ENCODE measurements at regions not wholly inside any gene's neighbourhood (a gene's known extent, or its start where the extent isn't known, plus 50 kb on each side); places are given as distances from the start of the nearest gene placed in this dataset.

DNA sequence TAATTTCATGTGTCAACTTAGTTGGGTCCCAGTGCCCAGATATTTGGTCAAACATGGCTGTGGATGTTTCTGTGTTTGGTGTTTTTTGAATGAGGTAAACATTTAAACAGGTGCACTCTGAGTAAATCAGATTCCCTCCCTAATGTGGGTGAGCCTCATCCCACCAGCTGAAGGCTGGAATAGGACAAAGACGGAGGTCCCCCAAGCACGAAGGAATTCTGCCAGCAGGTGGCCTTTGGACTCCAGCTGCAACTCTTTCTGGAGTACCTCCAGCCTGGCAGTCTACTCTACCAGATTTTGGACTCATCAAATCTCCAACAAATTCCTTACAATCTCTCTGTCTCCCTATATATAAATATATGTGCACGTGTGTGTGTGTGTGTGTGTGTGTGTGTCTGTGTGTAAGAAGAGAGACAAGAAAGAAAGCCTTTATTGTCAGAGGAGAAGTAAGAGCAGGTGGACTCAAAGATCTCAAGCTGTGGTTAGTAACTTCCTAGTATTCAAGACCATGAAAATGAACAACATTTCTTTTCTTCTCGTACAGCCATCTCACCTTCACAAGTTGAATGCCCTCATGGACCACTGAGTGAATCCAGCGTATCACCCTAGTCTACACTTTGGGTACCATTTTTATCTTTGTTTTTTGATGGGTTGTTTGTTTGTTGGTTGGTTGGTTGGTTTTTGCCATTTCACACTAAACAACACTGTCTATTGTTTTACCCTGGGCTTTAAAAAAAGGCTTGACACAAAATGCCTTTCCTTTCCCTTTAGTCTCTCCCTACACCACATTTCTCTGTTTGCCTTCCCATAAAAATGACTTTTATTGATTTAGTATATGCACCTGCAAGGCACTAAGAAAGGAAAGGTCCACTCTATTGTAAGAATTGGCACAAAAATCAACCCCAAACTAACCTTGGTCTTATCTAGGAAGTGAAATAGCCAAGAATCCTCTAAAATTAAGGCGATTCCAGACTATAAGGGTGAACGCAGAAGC, 118.7 kb downstream of the TENT4A start:
- DNase-seq (ENCODE audit: low spot score): no peak

DNA sequence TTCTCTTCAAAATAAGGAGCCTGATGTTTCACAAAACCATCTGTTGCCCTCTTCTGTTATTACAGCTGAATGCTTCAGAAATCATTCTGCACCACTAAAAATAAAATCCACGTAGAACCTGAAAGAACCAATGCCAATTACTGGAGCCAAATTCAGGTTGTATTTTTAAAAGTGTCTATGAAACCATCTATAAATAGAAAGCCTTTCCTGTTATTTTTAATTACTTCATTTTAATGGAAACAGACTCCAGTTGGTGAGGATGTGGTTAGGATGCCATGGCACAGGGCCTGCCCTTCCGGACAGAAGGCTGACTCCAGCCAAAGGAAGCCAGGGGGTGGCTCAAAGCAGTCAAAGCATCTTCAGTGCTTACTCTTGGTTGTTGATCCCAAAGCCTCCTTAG, 119.8 kb downstream of the TENT4A start:
- DNase-seq (ENCODE audit: low spot score): peak; percentile 78

DNA sequence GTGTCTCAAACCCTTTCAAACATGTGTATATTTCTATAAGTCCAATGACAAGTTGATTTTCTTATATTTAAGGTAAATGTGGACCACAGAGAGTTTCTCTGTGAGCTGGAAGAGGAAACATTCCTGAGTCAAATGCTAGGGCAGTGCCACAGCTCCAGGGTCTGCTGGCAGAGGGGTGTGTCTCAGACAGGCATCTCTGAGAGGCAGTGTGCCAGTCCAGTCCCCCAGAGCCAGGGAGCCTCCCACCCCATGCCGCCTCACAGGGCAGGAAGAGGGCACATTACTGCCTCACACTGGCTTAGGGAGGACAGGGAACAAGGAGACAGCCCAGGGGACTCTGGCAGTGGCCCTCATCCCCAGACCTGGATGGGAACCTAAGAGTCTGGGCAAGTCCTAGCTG, 120.2 kb downstream of the TENT4A start:
- DNase-seq (ENCODE audit: low spot score): no peak

DNA sequence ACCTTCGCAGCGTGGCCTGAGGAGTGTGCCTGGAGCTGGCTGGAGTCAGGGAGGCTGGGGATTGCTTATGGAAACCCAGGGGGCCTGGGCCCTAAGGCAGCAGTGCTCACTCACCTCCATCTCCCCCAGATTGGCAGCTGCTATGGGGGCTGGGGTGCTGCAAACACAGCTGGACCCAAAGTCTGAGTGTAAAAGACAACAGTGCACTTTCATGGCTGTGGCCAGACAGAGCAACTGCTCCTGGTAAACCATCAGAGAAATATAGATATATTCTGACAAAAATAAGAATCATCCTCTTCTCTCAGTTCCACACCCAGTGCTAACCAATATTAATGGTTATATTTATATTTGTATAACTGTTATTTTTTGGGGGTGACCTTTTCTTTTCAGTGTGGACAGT, 123.9 kb downstream of the TENT4A start:
- no peak for DNase-seq (ENCODE audit: low spot score)

DNA sequence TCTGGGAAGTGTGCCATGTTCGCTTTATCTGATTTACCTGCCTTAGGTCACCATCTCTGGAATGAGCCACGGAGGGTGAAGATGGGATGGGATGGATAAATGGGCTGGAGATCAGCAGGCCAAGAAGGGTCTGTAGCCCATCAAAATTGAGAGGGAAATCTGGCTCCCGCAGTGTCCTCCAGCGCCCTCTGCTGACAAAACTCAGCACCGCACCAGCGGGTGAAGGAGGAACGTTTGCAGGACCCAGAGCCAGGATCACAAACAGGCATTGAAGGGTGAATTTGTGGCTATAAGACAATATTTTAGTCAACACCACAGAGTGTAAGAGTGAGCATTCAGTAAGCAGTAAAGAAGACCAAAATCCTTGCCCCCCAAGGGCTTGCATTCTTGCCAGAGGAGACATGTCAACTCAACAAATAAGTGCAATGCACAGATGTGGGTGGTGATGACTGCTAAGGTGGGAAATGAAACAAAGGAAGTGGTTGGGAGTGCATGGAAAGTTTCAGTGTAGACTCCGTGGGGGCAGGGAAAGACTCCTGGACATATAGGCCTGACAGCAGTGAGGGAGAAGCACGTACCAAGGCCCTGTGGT, 124.4 kb downstream of the TENT4A start:
- DNase-seq (ENCODE audit: low spot score): no peak

DNA sequence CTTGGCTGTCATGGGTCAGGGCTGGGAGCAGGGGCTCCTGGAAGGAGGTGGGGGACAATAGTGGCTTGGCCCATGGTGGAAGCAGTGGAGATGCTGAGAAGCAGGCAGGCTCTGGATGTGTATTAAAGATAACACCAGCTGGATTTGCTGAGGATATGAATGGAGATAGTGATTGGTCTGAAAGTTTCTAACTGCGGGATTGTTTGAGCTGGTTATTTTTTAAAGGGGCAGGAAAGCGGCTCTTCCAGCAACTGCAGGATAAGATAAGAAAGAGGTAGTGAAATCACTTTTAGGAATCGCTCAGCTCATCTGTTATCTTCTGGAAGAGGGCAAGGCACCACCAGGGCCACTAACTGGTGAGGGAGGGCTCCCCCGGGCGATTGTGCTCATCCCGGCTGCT, 125.5 kb downstream of the TENT4A start:
- no peak for DNase-seq (ENCODE audit: low spot score)

DNA sequence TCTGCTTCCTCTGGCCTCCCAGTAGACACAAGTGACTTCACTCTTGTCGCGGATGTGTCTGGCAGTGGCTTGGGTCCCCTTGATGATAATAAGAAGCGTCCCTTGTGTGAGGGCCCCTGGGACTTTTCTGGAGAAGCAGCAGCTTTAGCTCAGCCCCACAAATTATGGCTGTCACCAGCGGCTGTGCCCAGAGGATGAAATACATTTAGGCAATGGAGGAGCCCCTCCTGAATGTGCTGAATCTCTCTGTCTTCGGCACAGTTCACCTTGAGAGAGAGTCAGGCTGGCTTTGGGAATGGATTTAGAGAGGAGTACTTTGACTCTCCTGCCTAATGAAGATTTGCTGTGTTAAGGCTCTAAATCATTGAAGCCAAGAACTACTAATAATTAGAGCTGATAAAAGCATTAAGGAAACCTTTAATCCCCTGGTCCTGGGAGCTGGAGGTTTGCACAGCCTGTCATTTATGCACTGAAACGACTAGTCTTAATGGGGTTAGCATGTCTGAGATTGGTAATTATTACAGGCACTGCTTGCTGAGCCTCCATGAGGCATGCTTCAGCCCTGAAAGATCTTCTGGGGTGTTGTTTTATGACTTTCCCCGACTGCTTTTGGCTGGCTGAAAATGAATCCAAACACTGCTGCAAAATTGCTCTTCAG, 127.0 kb downstream of the TENT4A start:
- no peak for DNase-seq (ENCODE audit: low spot score)

DNA sequence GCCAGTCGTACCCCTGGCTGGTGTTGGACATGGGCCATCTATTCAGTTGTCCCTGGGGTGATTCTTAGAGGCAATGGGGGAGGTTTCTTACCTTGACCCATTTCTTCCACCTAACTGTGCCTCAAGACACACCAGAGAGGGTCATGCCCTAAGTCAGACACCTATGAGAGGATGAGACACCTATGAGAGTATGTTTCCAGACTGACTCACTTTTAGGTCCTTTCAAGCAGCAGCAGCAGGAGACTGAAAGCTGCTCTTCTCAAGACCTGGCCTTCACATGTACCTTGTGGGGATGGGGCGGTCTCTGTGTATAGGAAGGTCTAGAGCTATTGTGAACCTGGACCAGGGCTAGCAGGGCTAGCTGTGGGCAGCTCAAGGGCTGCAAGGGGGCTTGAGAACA, 130.1 kb downstream of the TENT4A start:
- DNase-seq (ENCODE audit: low spot score): no peak

DNA sequence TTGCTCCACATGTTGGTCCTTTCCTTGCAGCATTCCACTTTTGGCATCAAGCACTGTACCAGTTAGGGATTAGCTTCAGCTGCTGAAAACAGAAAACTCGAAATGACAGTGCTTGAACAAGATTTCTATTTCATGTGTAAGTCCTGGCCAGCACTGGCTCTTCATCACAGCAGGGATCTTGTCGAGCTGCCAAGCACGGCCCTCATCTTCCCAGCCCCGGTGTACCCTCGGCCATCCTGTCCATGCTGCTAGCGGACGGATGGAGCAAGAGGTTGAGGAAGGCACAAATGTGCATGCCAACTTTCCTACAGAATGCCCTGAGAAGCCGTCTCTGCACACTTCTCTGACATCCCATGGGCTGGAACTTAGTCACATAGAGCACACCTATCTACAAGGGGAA, 130.6 kb downstream of the TENT4A start:
- peak; percentile 39 for DNase-seq (ENCODE audit: low spot score)

DNA sequence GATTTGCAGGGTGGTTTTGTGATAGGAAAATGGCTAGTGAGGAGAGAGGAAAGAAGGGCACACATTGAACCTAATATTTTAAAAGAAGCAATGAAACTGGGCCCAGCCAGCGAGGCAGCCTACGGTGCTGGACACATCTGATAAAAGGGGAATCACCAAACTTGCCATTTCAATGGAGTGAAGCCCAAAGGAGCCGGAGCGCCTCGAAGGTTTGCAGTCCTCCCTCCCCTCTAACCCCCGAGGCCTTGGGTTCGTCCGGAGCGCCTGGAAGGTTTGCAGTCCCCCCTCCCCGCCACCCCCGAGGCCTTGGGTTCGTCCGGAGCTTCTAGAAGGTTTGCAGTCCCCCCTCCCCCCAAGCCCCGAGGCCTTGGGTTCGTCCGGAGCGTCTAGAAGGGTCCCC, 132.6 kb downstream of the TENT4A start:
- DNase-seq (ENCODE audit: low spot score): no peak

DNA sequence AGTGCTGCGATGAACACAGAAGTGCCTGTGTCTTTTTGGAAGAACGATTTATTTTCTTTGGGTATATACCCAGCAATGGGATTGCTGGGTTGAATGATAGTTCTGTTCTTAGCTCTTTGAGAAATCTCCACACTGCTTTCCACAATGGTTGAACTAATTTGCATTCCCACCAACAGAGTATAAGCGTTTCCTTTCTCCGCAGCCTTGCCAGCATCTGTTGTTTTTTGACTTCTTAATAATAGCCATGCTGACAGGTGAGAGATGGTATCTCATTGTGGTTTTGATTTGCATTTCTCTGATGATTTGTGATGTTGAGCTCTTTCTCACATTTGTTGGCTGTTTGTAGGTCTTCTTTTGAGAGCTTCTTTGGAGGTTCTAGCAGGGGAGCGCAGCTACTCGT, 134.6 kb downstream of the TENT4A start:
- DNase-seq (ENCODE audit: low spot score): no peak

DNA sequence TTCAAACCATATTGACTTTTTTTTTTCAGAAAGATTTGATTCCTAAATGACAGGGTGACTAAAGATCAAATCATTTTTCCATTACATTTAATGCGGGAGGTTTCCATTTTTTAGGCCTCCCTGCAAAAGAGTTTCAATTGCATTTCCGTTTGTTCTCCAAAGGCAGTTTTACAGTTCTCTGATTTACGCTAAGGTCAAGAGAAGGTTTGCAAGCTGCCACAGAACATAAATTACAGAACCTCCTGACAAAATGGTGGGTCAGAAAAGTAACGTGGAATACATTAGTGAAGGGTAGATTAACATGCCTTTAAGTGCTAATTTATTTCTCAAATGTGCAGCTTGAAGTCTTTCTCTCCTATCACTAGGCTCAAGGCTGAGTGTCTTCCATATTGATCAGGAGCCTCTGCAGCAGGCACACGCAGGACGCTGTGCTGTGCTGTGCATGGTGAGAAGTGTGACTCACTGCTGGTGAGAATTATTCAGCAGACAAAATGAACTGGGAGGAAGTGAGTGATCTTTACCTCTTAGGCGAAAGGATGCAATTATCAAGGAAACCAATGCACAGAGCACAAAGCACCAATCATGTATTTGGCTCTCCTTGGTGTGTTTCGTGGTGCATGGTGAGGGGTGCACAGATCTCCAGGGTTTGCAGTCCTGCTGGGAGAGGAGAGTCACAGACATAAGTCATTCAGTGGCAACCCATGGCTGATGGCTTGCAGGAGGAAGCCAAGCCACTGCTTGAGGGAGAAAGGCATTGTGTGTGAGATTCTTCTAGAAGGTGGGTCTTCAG, 136.3 kb downstream of the TENT4A start:
- DNase-seq (ENCODE audit: low spot score): no peak

DNA sequence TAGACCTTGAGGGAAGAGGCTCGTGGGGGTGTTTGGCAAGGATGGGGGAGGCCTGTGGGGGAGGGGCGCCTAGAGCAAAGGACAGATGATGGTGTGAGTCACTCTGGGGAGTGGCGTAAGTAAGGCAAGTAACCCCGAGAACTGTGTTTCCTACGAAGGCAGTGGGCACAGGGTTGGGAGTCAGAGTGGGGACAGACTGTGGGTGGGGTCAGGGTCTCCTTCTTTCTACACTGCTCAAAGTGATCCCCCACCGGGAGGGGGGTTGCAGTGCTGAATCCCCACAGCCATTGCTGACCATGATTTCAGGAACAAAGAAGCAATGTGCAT, 136.8 kb downstream of the TENT4A start:
- no peak for DNase-seq (ENCODE audit: low spot score)

DNA sequence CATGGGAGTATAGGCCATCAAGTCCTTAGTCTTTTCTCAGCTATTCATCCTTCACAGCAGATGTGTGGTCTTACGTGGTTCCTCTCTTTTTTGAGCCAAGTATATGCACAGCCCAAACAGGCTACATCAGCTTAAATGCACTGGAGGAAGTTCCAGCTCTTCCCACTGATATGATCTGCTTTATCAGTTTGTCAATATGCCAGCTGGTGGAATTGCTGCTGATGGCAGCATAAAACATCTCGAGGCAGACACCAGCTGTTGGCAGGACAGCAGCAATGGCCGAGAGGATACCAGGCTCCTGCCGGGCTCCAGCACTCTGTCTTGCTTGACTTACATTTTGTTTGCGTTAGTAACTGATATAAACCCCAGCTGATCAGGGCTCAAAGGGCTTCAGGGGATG, 143.4 kb downstream of the TENT4A start:
- DNase-seq (ENCODE audit: low spot score): no peak

DNA sequence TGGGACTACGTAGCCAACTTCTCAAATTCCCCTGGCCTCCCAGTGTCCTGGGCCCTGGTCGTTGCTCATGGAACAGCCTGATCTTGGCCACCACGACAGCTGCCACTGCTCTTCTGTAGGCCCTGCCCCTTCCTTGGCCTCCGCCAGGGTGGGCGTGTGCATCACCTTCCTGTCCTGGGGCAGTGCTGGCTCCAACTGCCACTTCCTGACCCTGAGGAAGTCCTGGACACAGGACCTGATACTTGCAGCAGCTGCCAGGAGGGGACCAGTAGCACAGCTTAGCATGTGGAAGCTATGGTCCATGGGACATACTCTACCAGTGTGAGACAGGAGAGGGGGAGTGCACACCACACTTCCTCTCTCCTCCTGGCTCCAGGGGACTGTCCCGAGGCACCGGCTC, 145.2 kb downstream of the TENT4A start:
- no peak for DNase-seq (ENCODE audit: low spot score)

DNA sequence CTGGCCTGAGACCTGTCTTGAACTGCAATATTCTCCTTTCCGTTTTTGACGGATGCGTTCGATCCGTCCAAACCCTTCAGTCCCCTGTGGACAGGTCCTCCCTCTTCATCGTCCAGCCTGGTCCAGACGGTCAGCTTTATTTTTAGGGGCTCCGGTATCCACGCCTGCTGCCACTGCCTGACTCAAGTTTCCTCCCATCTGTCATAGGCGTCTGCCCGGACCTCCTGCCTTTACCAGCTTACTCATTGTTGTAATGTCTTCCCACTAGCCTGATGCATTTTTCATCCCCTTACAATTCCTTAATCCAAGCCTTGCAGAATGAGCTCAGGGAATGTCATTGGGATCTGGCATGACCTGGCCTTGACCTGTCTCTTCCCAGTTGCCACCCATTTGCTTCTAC, 145.8 kb downstream of the TENT4A start:
- peak; percentile 85 for DNase-seq (ENCODE audit: low spot score)

DNA sequence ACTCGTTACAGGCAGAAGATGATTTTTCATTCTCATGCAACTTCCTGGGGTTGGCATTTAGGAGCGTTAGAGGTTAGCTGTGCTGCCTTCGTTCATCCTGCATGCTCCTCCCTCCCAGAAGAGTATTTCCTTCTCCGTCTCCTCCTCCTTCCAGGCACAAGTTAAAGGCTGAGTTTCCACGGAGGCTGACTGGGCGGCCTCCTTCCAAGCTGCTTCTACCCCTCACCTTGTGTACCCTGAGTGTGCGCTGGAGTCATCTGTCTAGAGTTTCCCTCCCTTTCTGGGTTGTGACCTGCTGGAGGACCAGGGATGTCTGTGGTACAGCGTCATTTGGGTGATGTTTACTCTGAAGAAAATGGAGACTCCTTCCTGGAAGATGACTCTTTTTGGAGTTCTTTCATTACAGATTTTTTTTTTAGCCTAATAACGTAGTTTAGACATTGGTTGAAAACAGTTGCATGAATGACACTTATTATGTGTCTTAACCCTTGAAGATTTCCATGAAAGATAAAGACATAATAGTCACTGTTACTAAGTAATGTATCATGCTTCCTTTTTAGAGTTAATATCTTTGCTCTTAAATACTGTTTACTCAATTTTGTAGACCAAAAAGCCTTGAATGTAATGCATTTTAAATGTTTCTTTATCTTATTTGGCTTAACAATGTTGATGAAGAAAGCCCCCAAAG, 146.9 kb downstream of the TENT4A start:
- DNase-seq (ENCODE audit: low spot score): no peak

DNA sequence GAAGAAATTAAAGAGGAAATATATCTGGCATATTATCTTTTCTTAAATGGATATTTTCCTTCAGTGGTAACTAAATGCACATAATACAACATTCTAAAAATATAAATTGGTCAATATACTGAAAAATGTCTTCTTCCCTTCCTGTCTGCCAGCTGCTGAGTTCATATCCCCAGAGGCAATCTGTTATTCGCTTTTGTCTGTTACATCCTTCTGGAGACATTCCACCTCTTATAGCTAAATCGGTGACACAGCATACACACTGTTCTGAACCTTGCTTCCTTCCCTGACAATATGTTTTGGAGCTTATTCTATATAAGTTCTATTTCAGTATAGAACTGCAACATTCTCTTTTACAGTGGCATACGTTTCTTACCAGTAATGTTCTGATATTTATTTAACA, 147.8 kb downstream of the TENT4A start:
- no peak for DNase-seq (ENCODE audit: low spot score)

DNA sequence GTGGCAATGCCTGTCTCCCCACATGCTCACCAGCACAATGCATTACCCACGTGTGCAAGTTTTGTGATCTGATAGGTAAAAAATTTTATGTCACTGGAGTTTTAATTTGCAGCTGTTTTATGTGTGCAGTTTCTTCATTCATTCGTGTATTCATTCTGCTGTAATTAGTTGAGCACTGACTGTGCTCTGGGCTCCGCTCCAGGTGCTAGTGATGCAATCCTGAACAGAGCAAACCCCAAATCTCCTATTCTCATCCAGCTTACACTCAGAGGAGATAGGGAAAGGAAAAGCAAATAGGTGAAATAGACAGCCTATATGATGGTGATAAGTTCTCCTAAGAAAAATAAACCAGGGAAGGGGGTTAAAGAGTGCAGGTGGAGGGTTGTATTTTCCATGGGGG, 148.4 kb downstream of the TENT4A start:
- DNase-seq (ENCODE audit: low spot score): no peak

DNA sequence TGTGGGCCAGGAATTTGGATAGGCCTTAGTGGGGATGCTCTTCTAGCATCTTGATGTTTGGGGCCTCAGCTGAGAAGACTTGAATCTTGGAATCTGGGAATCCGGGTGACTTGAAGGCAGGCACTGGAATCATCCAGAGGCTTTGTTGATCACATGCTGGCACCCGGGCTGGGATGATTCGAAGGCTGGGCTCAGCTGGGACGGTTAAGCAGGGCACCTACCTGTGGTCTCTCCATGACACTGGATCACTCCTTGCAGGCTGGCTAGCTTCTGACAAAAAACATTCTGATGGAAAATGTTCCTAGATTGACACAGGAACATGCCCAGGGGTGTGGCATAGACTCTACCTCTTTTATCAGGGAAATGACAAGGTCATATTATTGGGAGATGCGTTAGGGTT, 149.1 kb downstream of the TENT4A start:
- no peak for DNase-seq (ENCODE audit: low spot score)

DNA sequence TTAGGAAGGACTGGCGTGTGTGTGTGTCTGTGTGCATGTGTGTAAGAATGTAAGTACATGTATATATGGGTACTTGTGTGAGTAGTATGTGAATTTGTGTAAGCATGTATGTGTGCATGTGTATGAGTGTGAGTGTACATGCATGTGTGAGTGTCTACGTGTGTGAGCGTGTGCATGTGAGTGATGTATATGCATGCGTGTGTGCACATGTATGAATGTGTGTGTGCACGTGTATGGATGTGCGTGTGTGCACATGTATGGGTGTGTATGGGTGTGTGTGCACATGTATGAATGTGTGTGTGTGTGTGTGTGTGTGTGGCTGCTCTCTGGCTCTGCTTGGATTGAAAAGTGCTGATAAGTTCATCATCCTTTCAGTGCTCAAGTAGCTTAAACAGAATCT, 154.5 kb downstream of the TENT4A start:
- no peak for DNase-seq (ENCODE audit: low spot score)

DNA sequence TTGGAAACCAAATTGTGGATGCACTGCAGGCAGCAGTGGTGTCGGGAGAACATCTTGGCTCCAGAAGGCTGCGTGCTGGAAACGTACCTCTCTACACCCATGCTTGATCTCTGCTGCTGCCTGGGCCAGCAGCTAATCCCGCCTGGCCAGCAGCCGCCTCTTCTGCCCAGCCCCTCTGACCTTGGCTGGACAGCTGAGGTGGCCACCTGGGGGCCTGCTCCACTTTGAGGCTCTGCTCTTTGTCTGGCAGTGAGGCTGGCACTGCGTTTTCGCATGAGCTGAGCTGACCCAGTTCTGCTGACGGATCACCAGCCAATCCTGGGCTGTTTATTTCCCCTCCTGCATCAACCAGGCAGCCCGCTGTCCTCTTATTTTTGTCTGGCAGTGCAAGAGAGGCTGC, 154.9 kb downstream of the TENT4A start:
- peak; percentile 96 for DNase-seq (ENCODE audit: low spot score)
